GM19035 (cell line): ENCODE measurements at regions not wholly inside any gene's neighbourhood (a gene's known extent, or its start where the extent isn't known, plus 50 kb on each side); places are given as distances from the start of the nearest gene placed in this dataset.

Experiments used
- ATAC-seq: cut with Tn5 transposase; IDR thresholded peaks from one replicate; pipeline ENCODE4 v1.9.1; 2021; ENCODE audit not compliant: unreplicated experiment

DNA sequence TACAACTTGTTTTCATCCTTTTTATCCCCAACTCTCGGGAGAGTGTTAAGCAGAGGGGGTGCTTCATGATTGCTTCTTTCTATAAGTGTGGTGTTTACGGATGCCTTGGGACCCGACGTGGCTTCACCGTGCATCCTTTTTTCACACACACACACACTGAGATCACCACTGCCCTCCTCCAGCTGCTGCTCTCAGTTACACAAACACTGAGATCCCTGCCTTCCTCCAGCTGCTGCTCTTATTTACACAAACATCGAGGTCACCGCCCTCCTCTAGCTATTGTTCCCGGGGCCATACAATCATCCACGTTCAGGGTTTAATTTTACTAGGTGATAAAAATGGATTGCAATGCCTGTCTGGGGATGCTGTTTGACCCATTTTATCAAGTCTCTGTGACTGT is 155.4 kb upstream of the FAM9B start:
- no peak for ATAC-seq

- ATAC-seq: no peak
Measured at GRCh38 chrX:9191392-9191791, 157.5 kb upstream of the FAM9B start.

DNA sequence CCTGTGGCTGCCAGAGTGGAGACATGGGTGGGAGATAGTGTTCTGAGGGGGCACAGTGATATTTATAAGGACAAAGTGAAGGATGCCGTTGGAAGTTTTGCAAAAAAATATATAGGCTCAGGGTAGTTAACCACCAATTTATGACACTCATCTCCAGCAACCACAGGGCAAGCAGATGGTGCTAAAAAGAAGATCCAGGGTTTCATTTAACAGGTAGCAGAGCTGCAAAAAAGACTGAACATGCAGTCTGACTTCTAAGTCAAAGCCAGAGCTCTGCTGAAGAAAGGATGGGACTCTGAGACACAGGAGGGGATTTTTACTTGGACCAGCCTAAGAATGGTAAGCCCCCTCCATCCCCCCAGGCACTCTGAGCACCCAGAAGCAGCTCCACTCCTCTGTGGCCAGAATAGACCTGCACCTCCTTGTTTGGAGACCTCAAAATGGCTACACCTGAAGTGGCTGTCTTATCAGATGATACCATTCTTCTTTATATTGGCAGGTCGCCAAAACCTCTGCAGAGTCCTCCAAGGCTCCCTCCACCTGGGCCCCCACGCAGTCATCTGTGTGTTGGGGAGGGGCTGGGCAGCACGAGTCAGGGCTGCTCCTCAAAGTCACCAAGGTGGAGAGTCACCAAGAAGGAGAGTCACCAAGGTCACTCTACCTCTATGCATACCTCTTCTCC is 161.4 kb upstream of the FAM9B start:
- ATAC-seq: no peak

- ATAC-seq: no peak
Measured at GRCh38 chrX:9196961-9197640, 163.2 kb upstream of the FAM9B start.

DNA sequence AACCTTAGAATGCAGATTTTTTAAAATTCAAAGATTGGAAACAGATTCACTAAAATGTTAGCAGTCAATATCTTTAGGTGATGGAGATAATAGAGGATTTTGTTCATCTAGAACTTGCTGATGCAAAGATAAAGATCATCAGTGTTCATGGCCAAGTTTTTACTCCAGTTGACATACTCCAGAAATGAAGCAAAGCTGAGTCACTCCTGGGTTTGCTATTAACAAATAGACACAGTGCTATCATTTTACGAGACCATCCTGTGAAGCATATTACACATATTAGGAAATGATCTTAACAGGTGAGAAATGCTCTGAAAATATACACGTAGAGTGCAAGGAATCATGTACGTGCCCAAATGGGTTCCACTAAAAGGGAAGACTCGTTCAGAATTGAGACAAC is 170.6 kb upstream of the FAM9B start:
- ATAC-seq: no peak

- ATAC-seq: no peak
Measured at GRCh38 chrX:9205599-9206223, 171.8 kb upstream of the FAM9B start.

- ATAC-seq: no peak
Measured at GRCh38 chrX:9207142-9207541, 173.2 kb upstream of the FAM9B start.

DNA sequence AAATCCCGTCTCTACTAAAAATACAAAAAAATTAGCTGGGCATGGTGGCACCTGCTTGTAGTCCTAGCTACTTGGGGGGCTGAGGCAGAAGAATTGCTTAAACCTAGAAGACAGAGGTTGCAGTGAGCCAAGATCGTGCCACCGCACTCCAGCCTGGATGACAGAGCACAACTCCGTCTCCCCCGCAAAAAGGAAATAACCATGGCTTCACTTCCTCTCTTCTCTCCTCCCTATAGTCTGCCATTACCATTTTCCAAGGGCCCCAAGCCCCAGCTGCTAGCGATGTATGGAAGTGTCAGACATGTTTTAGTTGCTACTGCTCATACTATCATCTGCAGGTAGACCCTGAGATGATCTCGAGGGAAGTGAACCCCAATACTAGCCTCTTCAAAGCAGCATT is 177.3 kb upstream of the FAM9B start:
- ATAC-seq: no peak

- no peak for ATAC-seq
Measured at GRCh38 chrX:9221781-9222180, 187.9 kb upstream of the FAM9B start.

DNA sequence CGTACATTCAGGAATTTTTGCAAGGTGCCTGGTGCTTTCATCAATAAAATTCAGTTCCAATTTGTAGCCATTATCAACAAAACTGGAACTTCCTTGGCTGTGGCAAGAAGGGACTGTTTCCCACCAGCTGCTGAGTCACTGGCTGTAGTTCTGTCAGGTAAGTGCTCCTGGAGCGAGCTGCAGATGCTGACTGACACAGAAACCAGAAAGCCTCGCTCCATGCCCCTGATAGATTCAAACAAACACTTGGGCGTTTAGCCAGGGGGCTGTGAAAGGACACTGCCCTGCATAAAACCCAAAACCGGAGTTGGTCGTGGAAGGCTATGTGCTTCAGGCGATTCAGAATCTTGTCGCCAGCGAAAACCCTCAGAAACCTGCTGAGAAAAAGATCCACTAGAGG is 188.4 kb upstream of the FAM9B start:
- no peak for ATAC-seq

GRCh38 chrX:9227276-9227675 is 193.3 kb upstream of the FAM9B start:
- no peak for ATAC-seq

DNA sequence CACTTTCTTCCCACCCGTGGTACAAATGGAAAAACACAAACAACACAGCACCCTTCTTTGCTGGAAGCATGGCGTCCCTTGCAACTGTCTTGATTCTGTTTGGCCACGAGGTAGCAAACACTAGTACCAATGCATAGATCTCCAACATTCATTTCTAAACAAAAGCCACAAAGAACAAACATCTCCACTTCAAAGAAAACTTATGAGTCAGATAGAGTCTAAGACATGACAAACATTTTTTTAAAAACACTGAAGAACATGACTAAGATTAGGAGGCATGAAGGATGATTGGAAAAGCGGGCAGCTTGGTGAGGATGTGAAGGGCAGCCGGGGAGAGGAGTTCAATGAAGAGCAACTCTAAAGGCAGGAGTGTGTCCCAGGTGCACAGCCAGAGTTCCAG is 197.6 kb upstream of the FAM9B start:
- no peak for ATAC-seq

GRCh38 chrX:9233141-9233540 is 199.2 kb upstream of the FAM9B start:
- ATAC-seq: no peak

- no peak for ATAC-seq
Measured at GRCh38 chrX:9234315-9234714, 200.4 kb upstream of the FAM9B start.

GRCh38 chrX:9235722-9236121 is 201.8 kb upstream of the FAM9B start:
- no peak for ATAC-seq

DNA sequence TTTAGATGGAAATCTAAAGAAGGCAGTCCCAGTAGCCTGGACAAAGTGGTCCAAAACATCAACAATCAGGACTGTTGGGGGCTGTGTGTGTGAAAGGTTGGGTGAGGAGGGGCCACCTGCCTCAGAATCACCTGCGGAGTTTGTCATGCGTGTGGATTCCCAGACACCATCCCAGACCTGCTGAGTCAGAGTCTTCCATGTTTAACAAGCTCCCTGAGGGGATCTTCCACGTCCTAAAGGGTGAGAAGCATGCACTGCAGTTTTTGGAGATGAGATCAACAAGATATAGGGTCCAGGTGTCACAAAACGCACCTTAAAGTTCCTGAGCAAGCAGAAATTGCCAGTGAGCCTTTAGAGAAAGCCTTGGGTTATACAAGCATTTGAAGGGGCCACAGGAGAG is 207.0 kb upstream of the FAM9B start:
- no peak for ATAC-seq

GRCh38 chrX:9241427-9241826 is 207.5 kb upstream of the FAM9B start:
- ATAC-seq: no peak

GRCh38 chrX:9249051-9249846 is 215.3 kb upstream of the FAM9B start:
- ATAC-seq: no peak

- no peak for ATAC-seq
Measured at GRCh38 chrX:9252182-9252581, 212.7 kb upstream of the TBL1X start.

- no peak for ATAC-seq
Measured at GRCh38 chrX:9253211-9253610, 211.6 kb upstream of the TBL1X start.

DNA sequence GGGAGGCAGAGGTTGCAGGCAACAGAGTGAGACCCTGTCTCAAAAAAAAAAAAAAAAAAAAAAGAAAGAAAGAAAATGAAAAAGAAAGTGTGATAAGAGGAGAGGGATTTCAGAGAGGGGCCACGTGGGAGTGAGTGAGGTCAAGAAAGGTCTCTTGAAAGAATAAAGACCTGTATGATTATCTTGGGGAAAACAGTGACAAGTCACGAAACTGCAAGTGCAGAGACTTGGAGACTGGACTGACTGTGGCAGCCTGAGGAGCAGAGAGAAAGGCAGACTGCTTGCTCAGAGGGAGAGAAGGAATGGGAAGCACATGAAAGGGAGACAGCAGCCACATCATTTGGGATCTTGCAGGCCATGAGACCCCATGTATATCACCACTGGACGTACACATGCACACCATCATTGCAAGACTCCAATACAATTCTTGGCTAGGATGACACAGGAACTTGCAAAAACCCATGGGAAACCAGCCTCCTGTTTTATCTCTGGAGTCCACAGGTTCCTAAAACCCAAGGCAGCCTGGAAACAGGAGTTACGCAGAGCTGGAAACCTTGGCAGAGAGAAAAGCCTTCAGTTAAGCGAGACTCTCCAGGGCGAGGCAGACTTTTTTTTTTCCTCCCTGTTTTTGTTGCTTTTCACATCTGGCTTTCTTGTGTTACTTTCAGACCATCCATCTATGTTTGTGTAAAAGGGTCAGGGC is 207.0 kb upstream of the TBL1X start:
- no peak for ATAC-seq
